HepG2 (cell line): ENCODE measurements at regions not wholly inside any gene's neighbourhood (a gene's known extent, or its start where the extent isn't known, plus 50 kb on each side); places are given as distances from the start of the nearest gene placed in this dataset.

Experiments
- ATAC-seq: fragments of 200-7000 bp; cut with Tn5 transposase; 3 replicates; pipeline ENCODE4 v1.9.1; 2020; ENCODE audit warnings: mild to moderate bottlenecking, moderate library complexity
- BruUV-seq: library from RNA; stranded (reverse); fragments of 400-500 nt; replicated peaks from 2 replicates; lab custom pipeline; 2021; lab: Mats Ljungman, UMichigan
- CTCF ChIA-PET: fragments of 300-600 bp; formaldehyde crosslinking; extraction: SDS; loops from one replicate; lab custom pipeline; 2021; ENCODE audit warnings: low total read pairs, inconsistent platforms, low intra/inter-chr PET ratio; lab: Yijun Ruan, JAX
- POLR2A ChIA-PET: fragments of 350-600 bp; sonication (Branson Sonifier 250); formaldehyde crosslinking; loops from one replicate; lab custom pipeline; 2020; ENCODE audit warnings: antibody characterized with exemption, inconsistent platforms; lab: Yijun Ruan, JAX
- DNase-seq: peaks from one replicate; pipeline ENCODE4 v3.0.0-alpha.2; 2015; ENCODE audit warnings: low spot score
- FAIRE-seq: peaks from 3 replicates; lab custom pipeline; 2011; peaks lifted over from hg19 to GRCh38; lab: Jason Lieb, UNC
- H2AFZ ChIP-seq: one replicate; pipeline ENCODE4 v1.6.1; 2011; ENCODE audit warnings: low read length, inconsistent platforms
- H3K27ac ChIP-seq: fragments of 300-600 bp; 3 replicates; pipeline ENCODE4 v1.8.0; 2011; ENCODE audit warnings: mixed run types, mild to moderate bottlenecking, mixed read lengths, low read length, inconsistent platforms; ENCODE audit not compliant: insufficient read depth; ENCODE audit errors: extremely low read length
- H3K27me3 ChIP-seq, 2 experiments: fragments of 200-600 bp in 1 of 2; 2 replicates in 1 of 2; 3 replicates in 1 of 2; pipeline versions ENCODE4 v1.6.0 to v1.8.0; 2011; ENCODE audit warnings: low read length in 2 of 2, mild to moderate bottlenecking in 2 of 2, moderate library complexity in 2 of 2, inconsistent platforms in 1 of 2; ENCODE audit not compliant: insufficient read depth in 2 of 2, control insufficient read depth in 1 of 2
- H3K36me3 ChIP-seq, 2 experiments: fragments of 200-600 bp in 1 of 2; replicated peaks in 1 of 2; 2 replicates in 1 of 2; 3 replicates in 1 of 2; pipeline versions ENCODE4 v1.5.1 to v1.8.0; 2011; ENCODE audit warnings: low read length in 2 of 2, inconsistent platforms in 1 of 2; ENCODE audit not compliant: insufficient read depth in 2 of 2, control insufficient read depth in 1 of 2
- H3K4me1 ChIP-seq: 2 replicates; pipeline ENCODE4 v1.5.1; 2012; ENCODE audit warnings: low read length, inconsistent platforms; ENCODE audit not compliant: insufficient read depth
- H3K4me2 ChIP-seq: 2 replicates; pipeline ENCODE4 v1.6.0; 2011; ENCODE audit warnings: low read depth, low read length, inconsistent platforms
- H3K4me3 ChIP-seq, 3 experiments: fragments of 200-600 bp in 1 of 3; sonication (generic), shearing (Covaris generic) in 1 of 3; replicated peaks in 1 of 3; 2 replicates each; pipeline ENCODE4 v1.5.1; 2011 to 2016; ENCODE audit warnings: low read length in 3 of 3, inconsistent platforms in 2 of 3, low read depth in 2 of 3, mild to moderate bottlenecking in 2 of 3, control low read depth in 1 of 3, mixed read lengths in 1 of 3; ENCODE audit not compliant: insufficient read depth in 1 of 3
- H3K79me2 ChIP-seq: one replicate; pipeline ENCODE4 v1.6.1; 2011; ENCODE audit warnings: low read length, inconsistent platforms; ENCODE audit not compliant: insufficient read depth
- H3K9ac ChIP-seq: 2 replicates; pipeline ENCODE4 v1.6.0; 2011; ENCODE audit warnings: mild to moderate bottlenecking, low read depth, low read length, inconsistent platforms; ENCODE audit not compliant: insufficient read depth
- H3K9me3 ChIP-seq: 2 replicates; pipeline ENCODE4 v1.5.1; 2012; ENCODE audit warnings: mild to moderate bottlenecking, low read length
- H4K20me1 ChIP-seq: 2 replicates; pipeline ENCODE4 v1.6.0; 2011; ENCODE audit warnings: inconsistent platforms, mild to moderate bottlenecking, low read length, moderate library complexity; ENCODE audit not compliant: insufficient read depth
- CBX2 ChIP-seq, 2 experiments: fragments of 200-600 bp in 1 of 2; sonication (generic); formaldehyde crosslinking in 1 of 2; IDR thresholded peaks; 2 replicates each; pipeline versions ENCODE4 v1.7.0 to v1.8.1; 2018 to 2022; ENCODE audit warnings: low read depth in 2 of 2, low read length in 1 of 2, mild to moderate bottlenecking in 1 of 2, missing genetic modification reagents in 1 of 2
- MEF2D ChIP-seq: sonication (generic); formaldehyde crosslinking; IDR thresholded peaks from 2 replicates; pipeline ENCODE4 v1.5.1; 2020; ENCODE audit warnings: mild to moderate bottlenecking, missing genetic modification reagents
- ZFP90 ChIP-seq: sonication (generic); formaldehyde crosslinking; IDR thresholded peaks from 2 replicates; pipeline ENCODE4 v1.8.0; 2022; ENCODE audit warnings: missing genetic modification reagents, mild to moderate bottlenecking, inconsistent platforms, borderline replicate concordance
- WGBS: methylation state at CpG from one replicate; pipeline ENCODE4 v1.1.6; 2017; ENCODE audit warnings: low lambda C conversion rate; 5-methylcytosine and 5-hydroxymethylcytosine counted together
- in situ Hi-C: cut with HindIII; loops from 2 replicates; pipeline ENCODE4 v1.10.0; 2017; ENCODE audit warnings: low pct_unique_long_range_greater_than_20kb; ENCODE audit not compliant: extremely low pct_ligation_motif_present
- intact Hi-C: fragments of 100-400 bp; cut with micrococcal nuclease; formaldehyde crosslinking; loops from one replicate; pipeline ENCODE4 v1.10.0; 2022; ENCODE audit not compliant: unreplicated experiment
- TF ChIP-seq, protein P1 (sequence below): sonication (generic); formaldehyde crosslinking; IDR thresholded peaks from 2 replicates; pipeline ENCODE4 v1.4.0; 2020; ENCODE audit warnings: low read depth, missing genetic modification reagents
- TF ChIP-seq, protein P2 (sequence below), 2 experiments: sonication (generic) in 1 of 2; formaldehyde crosslinking in 1 of 2; IDR thresholded peaks; 2 replicates each; pipeline versions ENCODE4 v1.4.0 to v1.6.1; 2016 to 2020; ENCODE audit warnings: borderline replicate concordance in 1 of 2, low read depth in 1 of 2, mild to moderate bottlenecking in 1 of 2, missing genetic modification reagents in 1 of 2

- no peak for TF ChIP-seq ZFP90 (CRISPR knock-in tag)
- TF ChIP-seq CBX2 (IDR thresholded peaks at IDR 0.05; ENCODE audit: low read depth, low read length) = no peak
- TF ChIP-seq CBX2 (CRISPR knock-in tag; IDR thresholded peaks at IDR 0.05; ENCODE audit: low read depth) = no peak
- TF ChIP-seq, protein P1, sequence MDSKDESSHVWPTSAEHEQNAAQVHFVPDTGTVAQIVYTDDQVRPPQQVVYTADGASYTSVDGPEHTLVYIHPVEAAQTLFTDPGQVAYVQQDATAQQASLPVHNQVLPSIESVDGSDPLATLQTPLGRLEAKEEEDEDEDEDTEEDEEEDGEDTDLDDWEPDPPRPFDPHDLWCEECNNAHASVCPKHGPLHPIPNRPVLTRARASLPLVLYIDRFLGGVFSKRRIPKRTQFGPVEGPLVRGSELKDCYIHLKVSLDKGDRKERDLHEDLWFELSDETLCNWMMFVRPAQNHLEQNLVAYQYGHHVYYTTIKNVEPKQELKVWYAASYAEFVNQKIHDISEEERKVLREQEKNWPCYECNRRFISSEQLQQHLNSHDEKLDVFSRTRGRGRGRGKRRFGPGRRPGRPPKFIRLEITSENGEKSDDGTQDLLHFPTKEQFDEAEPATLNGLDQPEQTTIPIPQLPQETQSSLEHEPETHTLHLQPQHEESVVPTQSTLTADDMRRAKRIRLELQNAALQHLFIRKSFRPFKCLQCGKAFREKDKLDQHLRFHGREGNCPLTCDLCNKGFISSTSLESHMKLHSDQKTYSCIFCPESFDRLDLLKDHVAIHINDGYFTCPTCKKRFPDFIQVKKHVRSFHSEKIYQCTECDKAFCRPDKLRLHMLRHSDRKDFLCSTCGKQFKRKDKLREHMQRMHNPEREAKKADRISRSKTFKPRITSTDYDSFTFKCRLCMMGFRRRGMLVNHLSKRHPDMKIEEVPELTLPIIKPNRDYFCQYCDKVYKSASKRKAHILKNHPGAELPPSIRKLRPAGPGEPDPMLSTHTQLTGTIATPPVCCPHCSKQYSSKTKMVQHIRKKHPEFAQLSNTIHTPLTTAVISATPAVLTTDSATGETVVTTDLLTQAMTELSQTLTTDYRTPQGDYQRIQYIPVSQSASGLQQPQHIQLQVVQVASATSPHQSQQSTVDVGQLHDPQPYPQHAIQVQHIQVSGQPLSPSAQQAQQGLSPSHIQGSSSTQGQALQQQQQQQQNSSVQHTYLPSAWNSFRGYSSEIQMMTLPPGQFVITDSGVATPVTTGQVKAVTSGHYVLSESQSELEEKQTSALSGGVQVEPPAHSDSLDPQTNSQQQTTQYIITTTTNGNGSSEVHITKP (CRISPR knock-in tag) = peak; percentile 85
These were observed 121.1 kb downstream of the FOXD2 start (continued) for GRCh38 chr1:47558601-47559593.

DNA sequence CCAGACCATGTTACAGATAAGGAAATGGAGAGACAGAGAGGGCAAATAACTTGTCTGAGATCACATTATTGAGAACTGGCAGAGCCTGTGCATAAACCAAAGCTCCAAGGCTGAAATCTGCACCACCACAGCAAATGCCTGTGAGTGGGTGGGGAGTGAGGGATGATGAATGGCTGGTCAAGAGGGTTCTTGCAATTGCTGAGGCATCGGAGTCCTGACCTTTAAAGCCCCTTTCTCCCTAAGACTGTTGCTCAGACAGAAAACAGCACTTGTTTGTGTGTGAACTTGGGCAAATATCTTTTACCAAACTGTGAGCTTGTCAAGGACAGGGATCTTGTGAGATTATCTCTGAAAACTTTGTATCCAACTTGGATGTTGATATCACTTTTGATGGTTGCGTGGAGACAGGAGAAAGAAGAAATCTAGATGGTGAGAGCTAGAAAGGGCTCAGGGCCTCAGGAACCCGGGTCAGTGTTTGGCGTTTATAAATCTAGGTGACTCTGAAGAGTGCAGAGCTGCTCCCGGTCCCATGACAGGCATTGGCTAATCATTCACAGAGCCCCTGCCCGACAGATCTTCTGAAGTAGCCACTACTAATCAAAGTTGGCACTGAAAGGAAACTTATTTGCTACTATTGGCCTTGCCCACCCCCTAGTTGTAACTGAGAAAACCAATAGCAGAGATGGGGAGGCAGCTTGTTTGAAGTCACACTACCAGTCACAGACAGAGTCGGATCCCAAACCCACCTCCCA is 122.3 kb downstream of the FOXD2 start:
- Histone ChIP-seq H3K9ac (no peak overlapping the region), H3K79me2 (no peaks in the 10 kb centered on the region)
- TF ChIP-seq, protein P2, sequence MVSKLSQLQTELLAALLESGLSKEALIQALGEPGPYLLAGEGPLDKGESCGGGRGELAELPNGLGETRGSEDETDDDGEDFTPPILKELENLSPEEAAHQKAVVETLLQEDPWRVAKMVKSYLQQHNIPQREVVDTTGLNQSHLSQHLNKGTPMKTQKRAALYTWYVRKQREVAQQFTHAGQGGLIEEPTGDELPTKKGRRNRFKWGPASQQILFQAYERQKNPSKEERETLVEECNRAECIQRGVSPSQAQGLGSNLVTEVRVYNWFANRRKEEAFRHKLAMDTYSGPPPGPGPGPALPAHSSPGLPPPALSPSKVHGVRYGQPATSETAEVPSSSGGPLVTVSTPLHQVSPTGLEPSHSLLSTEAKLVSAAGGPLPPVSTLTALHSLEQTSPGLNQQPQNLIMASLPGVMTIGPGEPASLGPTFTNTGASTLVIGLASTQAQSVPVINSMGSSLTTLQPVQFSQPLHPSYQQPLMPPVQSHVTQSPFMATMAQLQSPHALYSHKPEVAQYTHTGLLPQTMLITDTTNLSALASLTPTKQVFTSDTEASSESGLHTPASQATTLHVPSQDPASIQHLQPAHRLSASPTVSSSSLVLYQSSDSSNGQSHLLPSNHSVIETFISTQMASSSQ (IDR thresholded peaks at IDR 0.05; ENCODE audit: low read depth) = no peak
- TF ChIP-seq, protein P2 (CRISPR knock-in tag; IDR thresholded peaks at IDR 0.05; ENCODE audit: borderline replicate concordance) = 0 out of 2 replicates have a peak, but pooled peaks have one; percentile 28
- TF ChIP-seq MEF2D (CRISPR knock-in tag) = no peak
- TF ChIP-seq, all 625 proteins: peak for 1
- Histone ChIP-seq H3K27ac (no peak overlapping the region), H4K20me1 (peaks cover 2% of the 10 kb centered on the region; the same call in 1 of the 2 replicates), H3K9me3 (no peaks in the 10 kb centered on the region), H3K4me3 (no peak overlapping the region), H3K4me2 (peak overlapping the region; percentile 19; the same call in 1 of the 2 replicates), H3K36me3 (no peaks in the 10 kb centered on the region), H3K4me1 (peaks cover 21% of the 10 kb centered on the region), H3K27me3 (peaks cover 0 to 9% of the 10 kb centered on the region in 2 experiments; a peak in 3 of 5 replicates), H2AFZ (no peak overlapping the region)
- ChIA-PET CTCF (no interaction called here), POLR2A (no interaction called here)
- BruUV-seq = no TSS peak
- FAIRE-seq = no peak
- in situ Hi-C loops (no loop called here), intact Hi-C loops (no loop called here)
- 3% methylated on average over 7 of the region's 7 CpGs for WGBS
- DNase-seq = peak; percentile 9
- peak; percentile 83 for ATAC-seq
